HG03442 (cell line): ENCODE measurements at regions not wholly inside any gene's neighbourhood (a gene's known extent, or its start where the extent isn't known, plus 50 kb on each side); places are given as distances from the start of the nearest gene placed in this dataset.

Experiments
- ATAC-seq: cut with Tn5 transposase; IDR thresholded peaks from one replicate; pipeline ENCODE4 v1.9.1; 2021; ENCODE audit warnings: mild to moderate bottlenecking, moderate library complexity; ENCODE audit not compliant: unreplicated experiment

DNA sequence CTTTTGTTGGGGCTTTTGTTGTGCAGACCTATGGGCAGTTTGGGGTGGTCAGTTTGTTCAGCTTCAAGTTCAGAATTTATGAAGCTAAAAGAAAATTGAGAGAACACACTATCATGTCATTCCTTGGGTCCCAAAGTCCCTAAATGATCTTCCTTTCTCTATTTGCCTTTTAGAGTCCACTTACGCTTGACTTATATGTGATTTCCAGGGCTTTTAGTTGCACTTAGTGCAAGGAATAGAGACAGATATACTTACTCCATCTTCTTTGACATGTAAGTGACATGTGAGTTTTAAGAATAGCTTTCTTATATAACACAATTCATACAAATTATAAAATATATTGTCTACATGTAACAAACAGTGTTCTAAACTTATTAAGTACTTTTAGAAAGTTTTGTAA, 660.1 kb upstream of the SLITRK1 start:
- no peak for ATAC-seq

- ATAC-seq, result no peak
Measured at GRCh38 chr13:84536906-84537305, 654.6 kb upstream of the SLITRK1 start.

- ATAC-seq, result no peak
Measured at GRCh38 chr13:84528408-84529070, 646.3 kb upstream of the SLITRK1 start.

DNA sequence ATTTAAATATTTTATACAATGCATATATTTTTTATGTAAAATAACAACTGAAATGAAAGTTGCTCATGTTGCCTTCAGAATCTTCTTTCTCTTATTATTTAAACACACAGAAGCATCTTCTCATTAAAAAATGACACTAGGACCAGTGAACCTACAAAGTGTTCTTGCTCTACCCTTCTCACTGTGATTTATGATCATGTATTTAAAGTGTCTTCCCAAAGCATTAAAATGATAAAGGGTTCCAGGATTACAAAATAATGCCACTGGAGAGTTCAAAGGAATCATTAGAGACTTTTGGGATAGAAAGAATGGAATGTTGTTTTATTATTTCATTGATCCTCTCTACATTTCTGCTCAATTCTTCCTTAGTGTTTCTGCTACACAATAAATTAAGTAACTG, 643.6 kb upstream of the SLITRK1 start:
- ATAC-seq, result no peak

GRCh38 chr13:84524586-84524985, 642.3 kb upstream of the SLITRK1 start:
- ATAC-seq, result no peak

GRCh38 chr13:84500016-84500415, 617.7 kb upstream of the SLITRK1 start:
- no peak for ATAC-seq

DNA sequence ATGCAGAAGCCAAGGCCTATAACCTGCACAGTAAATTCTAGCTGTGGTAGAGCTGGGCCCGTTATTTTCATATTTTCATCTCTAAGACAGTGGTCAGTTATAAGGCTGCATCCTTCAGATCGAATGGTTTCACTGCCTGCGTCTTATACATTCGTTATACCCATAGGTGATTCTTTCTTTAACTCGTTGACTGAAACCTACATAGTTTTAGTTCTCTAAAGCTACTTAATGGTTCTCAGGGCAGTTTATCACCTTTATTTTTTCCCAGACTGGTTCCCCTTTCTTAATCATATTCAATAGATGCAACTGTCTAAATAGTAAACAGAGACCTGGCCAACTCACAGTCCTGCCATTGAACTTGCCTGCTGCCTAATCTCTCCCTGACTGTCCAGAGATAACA, 615.3 kb upstream of the SLITRK1 start:
- no peak for ATAC-seq

GRCh38 chr13:84491952-84492351, 609.7 kb upstream of the SLITRK1 start:
- no peak for ATAC-seq

DNA sequence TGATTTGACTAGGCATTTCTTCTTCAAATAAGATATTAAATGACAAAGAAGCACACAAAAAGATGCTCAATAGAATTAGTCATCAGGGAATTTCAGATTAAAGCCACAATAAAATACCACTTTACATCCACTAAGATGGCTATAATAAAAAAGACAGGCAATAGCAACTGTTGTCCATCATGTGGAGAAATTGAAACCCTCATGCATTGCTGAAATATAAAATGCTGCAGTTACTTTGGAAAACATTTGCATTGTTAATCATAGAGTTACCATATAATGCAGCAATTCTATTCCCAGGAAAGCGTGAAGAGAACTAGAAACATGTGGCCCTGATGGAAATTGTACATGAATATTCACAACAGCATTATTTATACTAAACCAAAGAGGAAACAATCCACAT, 605.5 kb upstream of the SLITRK1 start:
- ATAC-seq, result no peak

DNA sequence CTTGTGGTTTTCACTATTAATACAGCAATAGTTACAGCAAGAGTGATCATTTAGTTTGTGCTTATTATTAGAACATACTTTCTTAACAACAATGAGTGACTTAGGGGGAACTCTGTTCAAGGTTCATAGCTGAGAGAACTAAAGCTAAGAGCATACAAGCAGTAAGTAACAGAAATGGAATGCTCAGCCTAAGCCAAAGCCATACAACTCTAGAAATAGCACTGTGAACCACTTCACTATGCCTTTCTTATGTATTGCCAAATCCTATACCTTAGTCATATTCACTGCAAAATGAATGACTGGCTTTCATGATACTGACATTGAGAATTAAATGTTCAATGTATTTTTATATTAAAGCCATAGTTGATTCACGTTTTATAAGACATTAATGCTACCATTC, 599.7 kb upstream of the SLITRK1 start:
- no peak for ATAC-seq

DNA sequence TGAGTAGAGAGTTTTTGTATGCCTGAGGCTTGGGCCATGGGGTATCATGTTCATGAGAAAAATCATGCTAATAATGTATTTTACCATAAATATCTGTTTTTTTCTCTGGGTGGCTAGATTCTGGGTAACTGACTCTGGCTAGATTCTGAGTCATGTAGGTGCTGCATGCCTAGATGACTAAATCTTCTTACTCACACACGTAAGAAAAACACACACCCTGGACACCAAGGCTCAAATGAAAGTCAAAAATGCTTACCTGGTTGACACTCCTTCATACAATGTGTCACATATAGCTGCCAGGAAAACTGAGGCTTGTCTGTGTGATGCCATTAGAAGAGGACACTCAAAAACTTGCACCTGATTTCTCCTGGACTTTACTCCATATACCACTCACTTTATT, 597.4 kb upstream of the SLITRK1 start:
- no peak for ATAC-seq

DNA sequence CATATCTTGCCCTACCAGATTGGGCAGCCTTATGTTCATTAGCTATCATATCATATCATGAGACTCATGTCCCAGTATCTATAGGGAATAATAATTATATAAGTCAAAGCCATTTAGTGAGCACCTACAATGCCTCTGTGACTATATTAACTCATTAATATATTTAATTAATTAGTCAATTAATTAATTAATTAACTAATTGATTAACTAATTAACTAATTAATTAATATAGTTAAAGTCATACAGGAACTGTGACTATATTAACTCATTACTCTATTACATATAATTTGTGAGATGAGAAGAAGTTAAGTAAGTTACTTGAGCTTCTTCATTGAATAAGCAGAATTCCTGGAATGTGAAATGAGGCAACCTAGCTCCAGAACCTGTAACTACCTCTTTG, 588.3 kb upstream of the SLITRK1 start:
- no peak for ATAC-seq

DNA sequence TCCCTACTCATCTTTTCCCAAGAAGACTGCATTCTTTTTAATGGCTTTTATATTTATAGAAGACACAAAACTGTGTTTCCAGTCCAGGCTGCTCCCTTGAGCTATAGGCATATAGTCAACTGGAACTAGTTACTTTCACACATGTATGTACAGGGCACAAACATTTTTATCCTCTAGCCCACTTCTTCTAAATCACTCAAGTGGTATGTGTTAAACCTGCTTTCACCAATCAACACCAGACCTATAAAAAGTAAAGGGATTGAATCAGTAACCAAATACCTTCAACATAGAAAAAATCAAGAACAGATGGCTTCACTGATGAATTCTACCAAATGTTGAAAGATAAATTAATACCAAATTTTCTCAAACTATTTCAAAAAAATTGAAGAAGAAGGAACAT, 584.2 kb upstream of the SLITRK1 start:
- no peak for ATAC-seq

GRCh38 chr13:84460989-84461388, 578.7 kb upstream of the SLITRK1 start:
- ATAC-seq, result no peak

DNA sequence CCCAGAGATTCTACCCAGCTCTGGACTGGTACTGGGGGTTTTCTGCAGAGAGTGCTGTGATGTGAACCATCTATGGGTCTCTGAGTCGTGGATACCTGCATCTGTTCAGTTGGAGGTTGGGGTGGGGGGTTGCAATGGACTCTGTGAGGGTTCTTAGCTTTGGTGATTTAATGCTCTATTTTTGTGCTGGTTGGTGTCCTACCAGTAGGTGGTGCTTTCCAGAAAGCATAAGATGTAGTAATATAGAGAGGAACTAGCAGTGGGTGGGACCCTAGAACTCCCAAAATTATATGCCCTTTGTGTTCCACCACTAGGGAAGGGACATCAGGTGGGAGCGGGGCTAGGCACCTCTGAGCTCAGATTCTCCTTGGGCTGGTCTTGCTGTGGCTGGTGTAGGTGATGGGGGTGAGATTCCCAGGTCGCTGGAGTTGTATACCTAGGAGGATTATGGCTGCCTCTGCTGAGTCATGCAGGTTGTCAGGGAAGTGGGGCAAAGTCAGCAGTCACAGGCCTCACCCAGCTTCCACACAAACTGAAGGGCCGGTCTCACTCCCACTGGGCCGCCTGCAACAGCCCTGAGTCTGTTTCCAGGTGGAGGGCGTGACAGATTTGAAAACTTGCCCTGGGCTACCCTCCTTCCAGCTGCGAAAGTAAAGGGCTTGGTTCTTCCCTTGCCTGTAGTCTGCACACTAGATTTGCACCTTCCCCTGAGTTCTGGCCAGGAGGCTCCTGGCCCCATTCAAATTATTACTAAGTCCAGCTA, 573.0 kb upstream of the SLITRK1 start:
- no peak for ATAC-seq

DNA sequence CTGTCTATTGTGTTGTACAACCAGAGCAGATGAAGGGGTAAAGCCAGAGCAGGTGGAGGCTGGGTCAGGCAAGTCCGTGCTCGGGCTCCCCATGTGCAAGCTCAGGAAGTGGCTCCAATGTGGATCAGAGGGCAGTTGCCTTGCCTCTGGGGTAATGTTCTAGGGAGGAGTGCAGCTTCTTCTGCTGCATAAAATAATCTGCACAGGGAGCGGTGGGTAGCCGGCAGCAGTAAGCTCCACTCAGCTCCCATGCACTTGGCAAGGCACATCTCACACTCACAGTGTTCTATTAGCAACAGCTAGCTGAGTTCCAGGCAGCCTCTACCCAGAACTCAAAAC, 565.3 kb upstream of the SLITRK1 start:
- no peak for ATAC-seq

DNA sequence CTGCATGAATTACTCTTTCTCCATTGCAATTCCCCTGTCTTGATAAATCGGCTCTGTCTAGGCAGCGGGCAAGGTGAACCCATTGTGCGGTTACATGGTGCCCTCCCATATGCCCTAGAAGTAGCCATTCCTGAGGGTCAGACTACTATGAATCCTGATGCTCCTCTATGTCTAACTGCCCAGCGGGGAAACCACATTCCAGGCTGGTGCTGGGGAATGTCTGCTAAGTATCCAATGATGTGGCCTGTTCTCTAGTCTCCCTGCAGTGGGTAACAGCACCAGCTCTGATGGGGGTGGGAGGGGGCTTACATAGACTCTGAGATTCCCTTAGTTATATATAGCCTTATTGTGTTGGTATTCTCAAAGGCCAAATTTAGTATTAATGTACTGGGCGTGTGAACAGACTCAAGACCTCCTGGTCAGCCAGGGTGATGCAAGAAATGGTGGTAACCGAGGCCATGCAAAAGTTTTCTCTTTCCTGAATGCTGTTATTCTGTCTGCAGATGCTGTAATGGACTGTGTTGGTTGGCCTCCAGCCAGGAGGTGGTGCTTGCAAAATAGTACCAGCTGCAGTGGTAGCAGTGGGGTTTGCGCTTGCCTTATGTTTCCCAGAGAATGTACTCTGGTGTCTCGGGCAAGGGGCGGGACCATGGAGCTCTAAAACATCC, 564.8 kb upstream of the SLITRK1 start:
- no peak for ATAC-seq

- no peak for ATAC-seq
Measured at GRCh38 chr13:84445776-84446175, 563.5 kb upstream of the SLITRK1 start.

DNA sequence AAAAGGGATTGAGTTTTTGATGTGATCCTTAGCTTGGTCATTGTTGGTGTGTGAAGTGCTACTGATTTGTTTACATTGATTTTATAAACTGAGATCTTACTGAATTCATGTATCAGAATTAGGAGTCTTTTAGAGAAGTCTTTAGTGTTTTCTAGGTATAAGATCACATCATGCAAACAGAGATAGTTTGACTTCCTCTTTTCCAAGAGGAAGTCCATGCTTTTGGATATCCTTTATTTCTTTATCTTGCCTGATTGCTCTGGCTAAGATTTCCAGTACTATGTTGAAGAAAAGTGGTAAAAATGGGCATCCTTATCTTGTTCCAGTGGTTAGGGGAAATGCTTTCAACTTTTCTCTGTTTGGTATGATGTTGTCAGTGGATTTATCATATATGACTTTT, 561.2 kb upstream of the SLITRK1 start:
- no peak for ATAC-seq

GRCh38 chr13:84439108-84439507, 556.8 kb upstream of the SLITRK1 start:
- no peak for ATAC-seq

GRCh38 chr13:84433024-84433423, 550.8 kb upstream of the SLITRK1 start:
- no peak for ATAC-seq

GRCh38 chr13:84431646-84432045, 549.4 kb upstream of the SLITRK1 start:
- no peak for ATAC-seq
